ENCODE measurements at regions not wholly inside any gene's neighbourhood (a gene's known extent, or its start where the extent isn't known, plus 50 kb on each side); places are given as distances from the start of the nearest gene placed in this dataset.
A peak's percentile ranks its signal among the peaks of the same experiment; 100 is the strongest.

GRCh38 chr2:15082105-15083058, 449.9 kb downstream of the LRATD1 start:
- DNase-seq (ENCODE audit: low spot score): no peak

- DNase-seq (ENCODE audit: low spot score): no peak
Observed at GRCh38 chr2:15084826-15085489, 452.4 kb downstream of the LRATD1 start.

- no peak for DNase-seq (ENCODE audit: low spot score)
Observed at GRCh38 chr2:15092181-15092580, 459.7 kb downstream of the LRATD1 start.

GRCh38 chr2:15092691-15093090, 460.2 kb downstream of the LRATD1 start:
- DNase-seq (ENCODE audit: low spot score): peak; percentile 89

- DNase-seq (ENCODE audit: low spot score): no peak
Observed at GRCh38 chr2:15094161-15094560, 461.6 kb downstream of the LRATD1 start.

GRCh38 chr2:15096873-15097272, 464.3 kb downstream of the NBAS start:
- peak; percentile 5 for DNase-seq (ENCODE audit: low spot score)

- no peak for DNase-seq (ENCODE audit: low spot score)
Observed at GRCh38 chr2:15107137-15107536, 454.0 kb downstream of the NBAS start.

GRCh38 chr2:15111718-15112117, 449.4 kb downstream of the NBAS start:
- DNase-seq (ENCODE audit: low spot score): no peak

GRCh38 chr2:15112216-15112615, 448.9 kb downstream of the NBAS start:
- no peak for DNase-seq (ENCODE audit: low spot score)

- DNase-seq (ENCODE audit: low spot score): no peak
Observed at GRCh38 chr2:15115776-15116175, 445.4 kb downstream of the NBAS start.

GRCh38 chr2:15116830-15117229, 444.3 kb downstream of the NBAS start:
- no peak for DNase-seq (ENCODE audit: low spot score)
